ENCODE measurements at regions not wholly inside any gene's neighbourhood (a gene's known extent, or its start where the extent isn't known, plus 50 kb on each side); places are given as distances from the start of the nearest gene placed in this dataset.

- TF ChIP-seq CTCF (IDR thresholded peaks at IDR 0.05) (no peak), POLR2A (IDR thresholded peaks at IDR 0.05) (no peak), POLR2AphosphoS5 (IDR thresholded peaks at IDR 0.05) (no peak)
These were observed 273.3 kb upstream of the IRAK1BP1 start for GRCh38 chr6:78593898-78594667.

All from suprapubic skin (tissue), 4 donors.